ENCODE measurements at regions not wholly inside any gene's neighbourhood (a gene's known extent, or its start where the extent isn't known, plus 50 kb on each side); places are given as distances from the start of the nearest gene placed in this dataset.

DNA sequence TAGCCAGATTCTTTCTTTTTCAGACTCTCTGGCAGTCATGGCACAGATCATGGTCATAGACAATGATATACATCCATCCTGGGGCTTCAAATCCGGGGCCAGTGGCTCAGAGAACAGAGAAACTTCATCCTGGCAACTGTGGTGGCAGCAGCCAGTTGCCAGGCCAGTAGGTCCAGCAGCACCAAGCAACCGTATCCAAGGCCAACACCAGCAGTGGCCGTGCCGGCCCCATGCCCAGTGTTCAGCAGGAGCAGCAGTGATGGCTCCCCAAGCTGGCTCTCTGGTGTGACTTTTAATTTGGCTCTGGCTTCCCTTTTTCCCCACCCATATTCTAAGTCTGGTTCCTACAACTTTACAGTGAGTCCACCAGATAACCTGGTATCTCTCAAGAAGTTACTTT lies 300.5 kb downstream of the DEPDC1B start:
- BruUV-seq (replicated peaks) = no TSS peak
- Histone ChIP-seq H3K4me3 (no peak overlapping the region), H3K27ac (no peak overlapping the region)

DNA sequence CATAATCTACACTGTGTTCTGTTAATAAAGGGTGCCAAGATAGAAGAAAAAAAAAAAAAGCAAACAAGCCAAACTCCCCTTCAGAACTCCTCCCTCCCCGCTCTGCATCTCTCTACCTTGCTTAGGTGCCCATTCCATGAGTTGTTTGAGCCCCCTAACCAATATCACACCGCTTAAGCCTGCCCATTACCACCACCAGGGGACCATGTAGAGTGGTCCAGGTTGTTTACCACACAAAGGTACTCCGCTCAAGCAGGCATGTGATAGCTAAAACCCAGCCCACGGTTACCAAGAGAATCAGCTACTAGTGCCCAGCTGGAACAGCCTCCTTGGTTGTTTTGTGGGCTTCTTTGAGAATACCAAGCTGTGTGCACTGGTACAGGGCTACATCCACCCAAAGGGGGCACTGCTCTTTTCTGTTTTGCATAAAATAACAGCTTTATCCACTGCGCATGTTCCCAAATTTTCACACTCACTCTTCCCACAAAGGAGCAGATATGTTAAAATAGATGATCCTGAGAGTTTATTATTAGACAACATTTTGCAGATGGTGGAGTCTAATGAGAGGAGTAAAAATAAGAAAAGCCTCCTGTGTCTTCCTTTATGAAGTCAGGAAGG lies 304.1 kb downstream of the DEPDC1B start:
- no peaks in the 10 kb centered on the region for H3K9me3 ChIP-seq (ENCODE audit: insufficient read depth, low read depth)
- no TSS peak for BruUV-seq (replicated peaks)
- no peak overlapping the region for H2AFZ ChIP-seq
- no peaks in the 10 kb centered on the region for H3K9me2 ChIP-seq (ENCODE audit: insufficient read depth)
- TF ChIP-seq EZH2 (IDR thresholded peaks at IDR 0.05; ENCODE audit: low read depth) = no peak
- TF ChIP-seq, protein P1, sequence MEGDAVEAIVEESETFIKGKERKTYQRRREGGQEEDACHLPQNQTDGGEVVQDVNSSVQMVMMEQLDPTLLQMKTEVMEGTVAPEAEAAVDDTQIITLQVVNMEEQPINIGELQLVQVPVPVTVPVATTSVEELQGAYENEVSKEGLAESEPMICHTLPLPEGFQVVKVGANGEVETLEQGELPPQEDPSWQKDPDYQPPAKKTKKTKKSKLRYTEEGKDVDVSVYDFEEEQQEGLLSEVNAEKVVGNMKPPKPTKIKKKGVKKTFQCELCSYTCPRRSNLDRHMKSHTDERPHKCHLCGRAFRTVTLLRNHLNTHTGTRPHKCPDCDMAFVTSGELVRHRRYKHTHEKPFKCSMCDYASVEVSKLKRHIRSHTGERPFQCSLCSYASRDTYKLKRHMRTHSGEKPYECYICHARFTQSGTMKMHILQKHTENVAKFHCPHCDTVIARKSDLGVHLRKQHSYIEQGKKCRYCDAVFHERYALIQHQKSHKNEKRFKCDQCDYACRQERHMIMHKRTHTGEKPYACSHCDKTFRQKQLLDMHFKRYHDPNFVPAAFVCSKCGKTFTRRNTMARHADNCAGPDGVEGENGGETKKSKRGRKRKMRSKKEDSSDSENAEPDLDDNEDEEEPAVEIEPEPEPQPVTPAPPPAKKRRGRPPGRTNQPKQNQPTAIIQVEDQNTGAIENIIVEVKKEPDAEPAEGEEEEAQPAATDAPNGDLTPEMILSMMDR (conservative IDR thresholded peaks at IDR 0.05) = no peak
- H3K4me3 ChIP-seq = no peak overlapping the region
- no peaks in the 10 kb centered on the region for H3F3A ChIP-seq (ENCODE audit: insufficient read depth, low read depth)
- H3K4me1 ChIP-seq (replicated peaks; ENCODE audit: insufficient read depth) = no peaks in the 10 kb centered on the region
- no peaks in the 10 kb centered on the region for H3K27me3 ChIP-seq (ENCODE audit: insufficient read depth, low read depth)
- H3K79me2 ChIP-seq (ENCODE audit: low read depth) = no peaks in the 10 kb centered on the region
- no peak for DNase-seq
- intact Hi-C loops (cut with micrococcal nuclease; ENCODE audit: unreplicated experiment) = no loop called here
- CTCF ChIA-PET = no interaction called here
- H3K36me3 ChIP-seq (ENCODE audit: low read depth) = no peaks in the 10 kb centered on the region
- POLR2A ChIA-PET (ENCODE audit: unreplicated experiment) = no interaction called here
- no peaks in the 10 kb centered on the region for H4K20me1 ChIP-seq (ENCODE audit: insufficient read depth)
- no peak overlapping the region for H3K27ac ChIP-seq
- no peak overlapping the region for H3K4me2 ChIP-seq

More for the DNA sequence above, 300.5 kb downstream of the DEPDC1B start:
- Histone ChIP-seq H3K9me3 (ENCODE audit: insufficient read depth, low read depth) (no peaks in the 10 kb centered on the region), H3K4me2 (no peak overlapping the region), H4K20me1 (ENCODE audit: insufficient read depth) (no peaks in the 10 kb centered on the region), H3K27me3 (ENCODE audit: insufficient read depth, low read depth) (no peaks in the 10 kb centered on the region), H2AFZ (no peak overlapping the region), H3K4me1 (replicated peaks; ENCODE audit: insufficient read depth) (no peaks in the 10 kb centered on the region), H3K79me2 (ENCODE audit: low read depth) (no peaks in the 10 kb centered on the region), H3F3A (ENCODE audit: insufficient read depth, low read depth) (no peaks in the 10 kb centered on the region), H3K9me2 (ENCODE audit: insufficient read depth) (no peaks in the 10 kb centered on the region), H3K36me3 (ENCODE audit: low read depth) (no peaks in the 10 kb centered on the region)
- CTCF ChIA-PET = no interaction called here
- no peak for TF ChIP-seq EZH2 (IDR thresholded peaks at IDR 0.05; ENCODE audit: low read depth)
- TF ChIP-seq, protein P1 (conservative IDR thresholded peaks at IDR 0.05) = no peak
- DNase-seq = no peak
- POLR2A ChIA-PET (ENCODE audit: unreplicated experiment) = no interaction called here
- intact Hi-C loops (cut with micrococcal nuclease; ENCODE audit: unreplicated experiment) = no loop called here

DNA sequence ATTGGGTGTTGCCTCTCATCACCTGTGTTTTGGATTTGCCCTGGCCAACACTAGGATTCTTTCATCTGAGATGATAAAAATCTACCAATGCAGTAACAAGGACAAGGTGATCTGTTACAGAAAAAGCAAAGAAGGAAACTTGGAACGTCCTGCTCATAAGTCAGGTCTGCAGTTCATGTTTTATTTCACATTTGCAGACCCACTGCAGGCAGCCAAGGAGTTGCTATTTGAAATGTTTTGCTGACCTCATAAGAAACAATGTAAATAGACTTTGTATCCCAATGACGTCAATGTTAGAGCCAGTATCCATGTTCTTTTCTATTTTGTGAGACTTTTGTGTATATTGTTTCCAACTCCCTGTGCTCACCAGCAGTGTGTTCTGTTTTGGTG lies 312.9 kb downstream of the DEPDC1B start:
- Histone ChIP-seq H3K9me3 (ENCODE audit: insufficient read depth, low read depth) (no peaks in the 10 kb centered on the region), H4K20me1 (ENCODE audit: insufficient read depth) (no peaks in the 10 kb centered on the region), H3K4me2 (no peak overlapping the region), H2AFZ (no peak overlapping the region), H3K27ac (no peak overlapping the region), H3K9me2 (ENCODE audit: insufficient read depth) (no peaks in the 10 kb centered on the region), H3K36me3 (ENCODE audit: low read depth) (no peaks in the 10 kb centered on the region), H3K4me3 (no peak overlapping the region), H3K79me2 (ENCODE audit: low read depth) (no peaks in the 10 kb centered on the region), H3K27me3 (ENCODE audit: insufficient read depth, low read depth) (no peaks in the 10 kb centered on the region), H3F3A (ENCODE audit: insufficient read depth, low read depth) (no peaks in the 10 kb centered on the region), H3K4me1 (replicated peaks; ENCODE audit: insufficient read depth) (no peaks in the 10 kb centered on the region)
- TF ChIP-seq, protein P1 (conservative IDR thresholded peaks at IDR 0.05) = no peak
- TF ChIP-seq EZH2 (IDR thresholded peaks at IDR 0.05; ENCODE audit: low read depth) = no peak
- intact Hi-C loops (cut with micrococcal nuclease; ENCODE audit: unreplicated experiment) = loop anchor here (10.0 kb wide), 1 partner anchor 222 kb away; no protein-coding TSS in a partner anchor
- no TSS peak for BruUV-seq (replicated peaks)
- CTCF ChIA-PET = no interaction called here
- POLR2A ChIA-PET (ENCODE audit: unreplicated experiment) = no interaction called here
- DNase-seq = no peak
